GM21619 (cell line): ENCODE measurements at regions not wholly inside any gene's neighbourhood (a gene's known extent, or its start where the extent isn't known, plus 50 kb on each side); places are given as distances from the start of the nearest gene placed in this dataset.
"Not testable (repeated sequence)": the region's sequence is repeated elsewhere in the genome, so short reads cannot be mapped to it uniquely, and the experiment has no call there.

Experiments
- ATAC-seq: cut with Tn5 transposase; IDR thresholded peaks from one replicate; pipeline ENCODE4 v1.9.1; 2021; ENCODE audit not compliant: unreplicated experiment

- not testable (repeated sequence) for ATAC-seq
Observed at GRCh38 chr1:105470541-105470940, 1585.9 kb upstream of the PRMT6 start.

GRCh38 chr1:105483436-105483835 is 1573.0 kb upstream of the PRMT6 start:
- ATAC-seq, result no peak

DNA sequence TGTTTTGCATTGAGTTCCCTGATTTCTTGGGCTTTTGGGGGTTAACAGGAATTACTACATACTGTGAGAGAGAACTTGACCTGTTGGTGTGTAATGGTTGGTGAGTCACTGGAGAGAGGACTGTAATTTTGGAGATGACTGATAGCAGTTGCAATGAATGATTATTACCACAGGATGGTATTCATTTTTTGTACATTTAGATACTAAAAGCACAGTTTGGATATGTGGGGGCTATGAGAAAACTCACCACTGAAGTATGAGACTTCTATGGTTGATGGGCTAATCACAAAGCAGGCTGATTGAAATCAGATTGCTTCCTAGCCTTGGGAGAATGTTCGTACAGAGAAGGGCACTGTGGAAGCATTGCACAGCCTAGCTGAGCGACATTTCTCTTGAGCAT is 1571.3 kb upstream of the PRMT6 start:
- no peak for ATAC-seq

DNA sequence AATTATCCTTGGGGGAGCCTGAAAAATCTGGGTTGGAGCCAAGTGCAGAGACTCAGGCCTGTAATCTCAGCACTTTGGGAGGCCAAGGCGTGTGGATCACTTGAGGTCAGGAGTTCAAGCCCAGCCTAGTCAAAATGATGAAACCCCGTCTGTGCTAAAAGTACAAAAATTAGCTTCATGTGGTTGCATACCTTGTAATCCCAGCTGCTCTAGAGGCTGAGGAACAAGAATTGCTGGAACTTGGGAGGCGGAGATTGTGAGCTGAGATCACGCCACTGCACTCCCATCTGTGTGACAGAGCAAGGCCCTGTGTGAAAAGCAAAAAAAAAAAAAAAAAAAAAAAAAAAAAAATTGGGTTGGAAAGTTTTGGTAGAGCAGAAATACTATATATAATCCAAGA is 1563.6 kb upstream of the PRMT6 start:
- ATAC-seq, result no peak

DNA sequence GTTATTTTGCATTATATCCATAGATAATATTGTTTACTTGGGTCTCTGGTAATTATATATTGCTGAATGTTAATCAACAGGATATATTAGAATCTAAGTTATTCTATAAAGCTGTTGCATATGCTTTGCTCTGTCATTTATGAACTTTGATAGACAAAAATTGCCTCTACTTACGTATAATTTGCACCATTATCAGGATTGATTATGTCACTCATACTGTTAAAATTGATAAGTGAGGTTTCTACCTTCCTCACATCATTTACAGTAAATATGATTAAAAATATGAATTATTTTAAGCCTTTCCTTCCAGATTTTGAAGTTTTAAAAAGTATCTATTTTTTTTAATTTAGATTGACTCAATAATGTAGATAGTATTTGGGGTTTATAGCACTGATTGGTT is 1540.4 kb upstream of the PRMT6 start:
- no peak for ATAC-seq

- ATAC-seq, result no peak
Observed at GRCh38 chr1:105533996-105534395, 1522.5 kb upstream of the PRMT6 start.

DNA sequence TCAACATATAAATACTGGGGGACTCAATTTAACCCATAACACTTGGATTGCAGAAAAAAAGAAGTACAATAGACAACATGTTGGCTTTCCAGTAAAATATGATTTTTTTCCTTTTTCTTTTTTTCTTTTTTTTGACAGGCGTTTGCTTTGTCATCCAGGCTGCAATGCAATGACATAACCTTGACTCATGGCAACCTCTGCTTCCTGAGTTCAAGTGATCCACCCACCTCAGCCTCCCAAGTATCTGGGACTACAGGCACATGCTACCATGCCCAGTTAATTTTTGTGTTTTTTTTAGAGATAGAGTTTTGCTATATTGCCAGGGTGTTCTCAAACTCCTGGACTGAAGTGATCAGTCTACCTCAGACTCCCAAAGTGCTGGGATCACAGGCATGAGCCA is 1512.0 kb upstream of the PRMT6 start:
- no peak for ATAC-seq

DNA sequence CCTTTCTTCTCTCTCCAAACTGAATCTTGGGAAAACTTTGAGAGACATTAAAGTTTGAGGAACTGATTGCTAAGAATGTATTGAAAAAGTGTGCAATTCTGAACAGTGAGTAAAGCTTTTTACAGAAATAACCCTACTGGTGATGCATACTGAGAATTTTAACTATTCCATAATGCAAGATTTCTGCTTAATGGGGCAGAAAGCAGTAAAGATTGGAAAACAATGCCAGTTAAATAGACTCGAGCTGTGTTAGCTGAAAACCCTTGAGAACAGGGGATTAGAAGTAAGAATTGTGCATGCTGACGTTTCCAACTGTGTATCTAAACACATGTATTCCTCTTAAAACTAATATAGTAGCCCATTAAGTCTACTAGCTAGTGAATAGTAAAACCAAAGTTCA is 1500.2 kb upstream of the PRMT6 start:
- ATAC-seq, result no peak

DNA sequence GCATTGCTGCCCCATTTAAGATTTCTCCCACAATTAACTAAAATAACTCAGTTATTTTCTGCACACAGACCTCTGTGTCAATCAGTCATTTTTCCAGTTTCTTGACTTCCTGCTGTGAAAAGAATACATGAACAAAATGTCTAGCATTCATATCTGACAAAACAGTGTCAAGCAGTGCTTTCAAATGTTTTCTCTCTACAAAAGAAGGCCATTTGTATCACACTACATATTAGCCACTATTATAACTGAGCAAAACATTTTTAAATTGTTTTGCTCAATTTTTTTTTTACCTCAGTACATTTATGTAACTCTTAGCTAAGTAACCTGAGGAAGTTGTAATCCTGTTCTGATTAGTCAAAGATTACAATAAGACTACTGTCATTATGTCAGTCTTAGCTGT is 1498.5 kb upstream of the PRMT6 start:
- ATAC-seq, result no peak

GRCh38 chr1:105565006-105565405 is 1491.5 kb upstream of the PRMT6 start:
- no peak for ATAC-seq

DNA sequence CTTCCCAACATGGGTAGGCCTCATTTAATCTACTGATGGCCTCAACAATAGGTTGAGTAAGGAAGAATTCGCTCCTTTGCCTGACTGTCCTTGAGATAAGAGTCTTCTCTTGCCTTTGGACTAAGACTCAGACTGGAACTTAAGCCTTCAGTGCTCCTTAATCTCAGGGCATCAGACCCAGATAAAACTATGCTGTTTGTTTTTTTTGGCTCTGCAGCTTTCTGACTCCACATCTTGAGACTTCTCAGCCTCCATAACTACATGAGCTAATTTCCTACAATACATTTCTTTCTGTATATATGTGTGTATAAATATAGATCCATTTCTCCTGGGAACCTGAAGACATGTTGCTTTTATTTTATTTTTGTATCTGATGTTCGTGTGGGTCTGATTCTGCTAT is 1470.7 kb upstream of the PRMT6 start:
- ATAC-seq, result no peak

GRCh38 chr1:105591681-105592080 is 1464.8 kb upstream of the PRMT6 start:
- no peak for ATAC-seq

GRCh38 chr1:105608713-105609112 is 1447.8 kb upstream of the PRMT6 start:
- ATAC-seq, result no peak

GRCh38 chr1:105626276-105626987 is 1430.0 kb upstream of the PRMT6 start:
- ATAC-seq, result no peak

DNA sequence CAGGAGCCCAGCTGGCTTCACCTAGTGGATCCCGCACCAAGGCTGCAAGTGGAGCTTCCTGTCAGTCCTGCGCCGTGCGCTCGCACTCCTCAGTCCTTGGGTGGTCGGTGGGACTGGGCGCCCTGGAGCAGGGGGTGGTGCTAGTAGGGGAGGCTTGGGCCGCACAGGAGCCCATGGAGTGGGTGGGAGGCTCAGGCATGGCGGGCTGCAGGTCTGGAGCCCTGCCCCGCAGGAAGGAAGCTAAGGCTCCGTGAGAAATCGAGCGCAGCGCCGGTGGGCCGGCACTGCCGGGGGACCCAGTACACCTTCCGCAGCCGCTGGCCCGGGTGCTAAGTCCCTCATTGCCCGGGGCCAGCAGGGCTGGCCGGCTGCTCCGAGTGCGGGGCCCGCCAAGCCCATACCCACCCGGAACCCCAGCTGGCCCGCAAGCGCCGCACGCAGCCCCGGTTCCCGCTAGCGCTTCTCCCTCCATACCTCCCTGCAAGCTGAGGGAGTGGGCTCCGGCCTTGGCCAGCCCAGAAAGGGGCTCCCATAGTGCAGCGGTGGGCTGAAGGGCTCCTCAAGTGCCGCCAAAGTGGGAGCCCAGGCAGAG is 1425.2 kb upstream of the PRMT6 start:
- not testable (repeated sequence) for ATAC-seq

- ATAC-seq, result no peak
Observed at GRCh38 chr1:105632342-105633196, 1423.9 kb upstream of the PRMT6 start.

DNA sequence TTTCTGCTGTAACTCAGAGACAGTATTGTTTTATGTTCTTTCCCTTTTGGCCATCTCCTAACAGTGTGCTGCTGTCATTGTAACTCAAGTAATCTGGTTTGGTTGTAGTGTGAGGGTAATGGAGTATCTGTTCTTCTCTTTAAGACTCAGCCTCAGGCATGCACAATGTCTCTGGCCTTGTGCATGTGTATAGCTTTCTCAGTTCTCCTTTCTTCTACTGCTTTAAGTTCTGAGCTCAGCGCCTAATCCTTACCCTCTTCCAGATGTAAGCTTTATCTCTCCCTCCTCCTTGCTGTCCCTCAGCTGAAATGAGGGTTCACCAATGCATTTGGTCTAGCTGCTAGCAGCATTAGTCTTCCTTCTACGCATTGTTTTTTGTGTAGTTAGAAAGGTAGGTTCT is 1420.4 kb upstream of the PRMT6 start:
- no peak for ATAC-seq

GRCh38 chr1:105641407-105641806 is 1415.1 kb upstream of the PRMT6 start:
- no peak for ATAC-seq

DNA sequence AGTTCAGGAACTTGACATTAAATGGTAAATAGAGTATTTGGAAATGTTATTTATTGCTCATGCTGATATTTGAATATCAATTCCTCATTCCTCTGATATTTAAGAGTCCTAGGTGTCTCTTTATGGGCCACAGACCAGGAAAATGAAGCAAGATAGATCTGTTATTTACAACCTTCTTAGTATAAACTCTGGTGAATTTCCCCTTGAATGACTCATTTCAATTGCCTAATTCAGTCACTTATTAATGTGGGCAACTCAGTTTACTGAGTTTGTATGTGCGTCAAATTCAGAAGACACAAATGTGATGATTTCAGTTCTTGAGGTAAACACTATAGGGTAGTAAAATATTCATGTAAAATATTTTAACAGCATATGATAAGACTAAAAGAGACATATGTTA is 1404.4 kb upstream of the PRMT6 start:
- ATAC-seq, result no peak

- ATAC-seq, result no peak
Observed at GRCh38 chr1:105655032-105655431, 1401.4 kb upstream of the PRMT6 start.

DNA sequence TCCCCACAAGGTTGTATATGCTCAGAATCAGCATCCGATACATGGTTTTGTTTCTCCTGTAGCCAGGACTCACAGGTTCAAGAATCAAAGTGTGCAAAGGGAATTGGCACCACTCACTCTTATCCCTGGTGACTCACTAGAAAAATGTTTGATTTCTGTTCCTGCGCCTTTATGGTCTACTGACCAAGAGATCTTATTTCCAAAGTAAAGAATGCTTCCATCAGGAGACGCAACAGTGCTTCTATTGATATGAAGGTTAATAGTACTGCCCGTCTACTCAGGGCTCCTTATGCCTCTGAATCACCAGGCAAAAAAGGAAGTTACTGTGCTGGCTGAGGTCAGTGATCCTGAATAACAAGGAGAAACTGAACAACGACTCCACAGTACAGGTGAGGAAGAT is 1392.0 kb upstream of the PRMT6 start:
- ATAC-seq, result no peak

DNA sequence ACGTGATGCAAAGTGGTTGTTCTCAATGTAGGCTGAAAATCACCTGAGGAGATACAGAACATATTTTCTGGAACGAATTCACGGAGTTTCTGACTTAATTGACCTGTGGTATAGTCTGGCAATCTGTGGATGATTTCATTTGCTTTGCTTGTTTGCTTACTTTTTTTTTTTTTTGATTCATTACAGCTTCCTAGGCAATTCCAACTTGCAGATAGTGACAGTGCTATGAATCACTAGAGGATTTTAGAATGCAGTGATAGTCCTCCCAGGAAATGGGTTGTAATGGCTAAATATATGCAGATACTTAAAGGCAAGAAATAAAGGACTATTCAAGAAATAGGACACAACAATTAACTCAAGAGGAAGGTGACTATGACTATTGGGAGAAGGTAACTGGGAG is 1378.1 kb upstream of the PRMT6 start:
- no peak for ATAC-seq
